HUDEP-2 (cell line): ENCODE measurements at regions not wholly inside any gene's neighbourhood (a gene's known extent, or its start where the extent isn't known, plus 50 kb on each side); places are given as distances from the start of the nearest gene placed in this dataset.
"Not testable (repeated sequence)": the region's sequence is repeated elsewhere in the genome, so short reads cannot be mapped to it uniquely, and the experiment has no call there.

Source experiments
- DNase-seq, 76 experiments: peaks; one replicate each; lab custom pipeline; 2025; ENCODE audit not compliant: unreplicated experiment in 76 of 76; lab: John Stamatoyannopoulos, UW

GRCh38 chr2:104975851-104976250, 62.0 kb upstream of the MRPS9 start:
- DNase-seq = no peak

- DNase-seq = peak in 30 of 76 experiments; percentile 1 to 35 (median 7)
Measured at GRCh38 chr2:104976603-104977120, 61.2 kb upstream of the MRPS9 start.

- no peak for DNase-seq
Measured at GRCh38 chr2:104977958-104978357, 59.9 kb upstream of the MRPS9 start.

GRCh38 chr2:104979786-104980185, 58.1 kb upstream of the MRPS9 start:
- DNase-seq = not testable (repeated sequence)

- DNase-seq = no peak
Measured at GRCh38 chr2:104982111-104982510, 55.8 kb upstream of the MRPS9 start.
